Panc1 (cell line): ENCODE measurements at regions not wholly inside any gene's neighbourhood (a gene's known extent, or its start where the extent isn't known, plus 50 kb on each side); places are given as distances from the start of the nearest gene placed in this dataset.

Experiments
- ATAC-seq: fragments of 200-7000 bp; cut with Tn5 transposase; 2 replicates; pipeline ENCODE4 v1.9.1; 2020; ENCODE audit warnings: mild to moderate bottlenecking, moderate library complexity
- BruUV-seq: library from RNA; stranded (reverse); fragments of 400-500 nt; replicated peaks from 2 replicates; lab custom pipeline; 2021; lab: Mats Ljungman, UMichigan
- CTCF ChIA-PET: fragments of 300-600 bp; sonication (Branson Sonifier 250); formaldehyde crosslinking; loops from one replicate; lab custom pipeline; 2022; ENCODE audit warnings: antibody characterized with exemption; lab: Charles Lee
- POLR2A ChIA-PET: fragments of 300-600 bp; sonication (Branson Sonifier 250); formaldehyde crosslinking; loops from one replicate; lab custom pipeline; 2022; ENCODE audit warnings: antibody characterized with exemption; lab: Charles Lee
- DNase-seq: peaks from one replicate; pipeline ENCODE4 v3.0.0-alpha.2; 2010; ENCODE audit warnings: low read depth, low spot score
- H3K27ac ChIP-seq: 2 replicates; pipeline ENCODE4 v1.5.1; 2011; ENCODE audit warnings: mild to moderate bottlenecking, low read length, inconsistent platforms
- H3K27me3 ChIP-seq: fragments of 200-500 bp; sonication (Bioruptor generic); 2 replicates; pipeline ENCODE4 v1.6.0; 2014; ENCODE audit warnings: low read length, inconsistent platforms; ENCODE audit not compliant: control insufficient read depth, insufficient read depth
- H3K36me3 ChIP-seq: fragments of 200-500 bp; sonication (Bioruptor generic); 2 replicates; pipeline ENCODE4 v1.5.1; 2014; ENCODE audit warnings: inconsistent platforms, mild to moderate bottlenecking, low read length, moderate library complexity; ENCODE audit not compliant: control insufficient read depth, insufficient read depth
- H3K4me1 ChIP-seq: 2 replicates; pipeline ENCODE4 v1.5.1; 2011; ENCODE audit warnings: inconsistent platforms, mild to moderate bottlenecking, low read length, moderate library complexity; ENCODE audit not compliant: control insufficient read depth, insufficient read depth
- H3K4me3 ChIP-seq, 2 experiments: 2 replicates each; pipeline ENCODE4 v1.5.1; 2011 to 2012; ENCODE audit warnings: low read depth in 2 of 2, low read length in 2 of 2, mild to moderate bottlenecking in 2 of 2, inconsistent platforms in 1 of 2, moderate library complexity in 1 of 2
- H3K9me3 ChIP-seq: fragments of 200-500 bp; sonication (Bioruptor generic); 2 replicates; pipeline ENCODE4 v1.5.1; 2014; ENCODE audit warnings: low read depth, mild to moderate bottlenecking, inconsistent platforms, low read length, moderate library complexity; ENCODE audit not compliant: control insufficient read depth, insufficient read depth
- POLR2AphosphoS5 ChIP-seq: IDR thresholded peaks from 2 replicates; pipeline ENCODE4 v1.6.1; 2012; ENCODE audit warnings: mild to moderate bottlenecking, low read depth, low read length, moderate library complexity
- SIN3A ChIP-seq: IDR thresholded peaks from 2 replicates; pipeline ENCODE4 v1.6.1; 2012; ENCODE audit warnings: low read depth, mild to moderate bottlenecking, low read length, moderate library complexity, borderline replicate concordance; ENCODE audit not compliant: insufficient read depth
- TCF7L2 ChIP-seq: IDR thresholded peaks from 2 replicates; pipeline ENCODE4 v1.6.1; 2011; ENCODE audit warnings: mild to moderate bottlenecking, low read depth, low read length, inconsistent platforms
- in situ Hi-C: cut with HindIII; loops from 2 replicates; pipeline ENCODE4 v1.10.0; 2016; ENCODE audit warnings: low sequenced_read_pairs, low pct_unique_long_range_greater_than_20kb
- intact Hi-C: fragments of 100-400 bp; cut with micrococcal nuclease; formaldehyde crosslinking; loops from one replicate; pipeline ENCODE4 v1.10.0; 2022; ENCODE audit not compliant: unreplicated experiment
- TF ChIP-seq, protein P1 (sequence below), 2 experiments: IDR thresholded peaks; 2 replicates each; pipeline ENCODE4 v1.6.1; 2011 to 2012; ENCODE audit warnings: low read depth in 2 of 2, control low read depth in 1 of 2, low read length in 1 of 2, mild to moderate bottlenecking in 1 of 2, moderate library complexity in 1 of 2; ENCODE audit not compliant: insufficient read depth in 1 of 2
- TF ChIP-seq, protein P2 (sequence below): fragments of 450-650 bp; IDR thresholded peaks from 2 replicates; pipeline ENCODE4 v1.5.1; 2017; ENCODE audit warnings: mild to moderate bottlenecking

- Histone ChIP-seq H3K36me3 (no peaks in the 10 kb centered on the region), H3K4me3 (no peak overlapping the region), H3K4me1 (no peaks in the 10 kb centered on the region), H3K27me3 (no peaks in the 10 kb centered on the region), H3K27ac (no peak overlapping the region), H3K9me3 (no peaks in the 10 kb centered on the region)
- POLR2A ChIA-PET, result no interaction called here
- intact Hi-C loops (no loop called here), in situ Hi-C loops (no loop called here)
- no peak for ATAC-seq
- no peak for DNase-seq
- no TSS peak for BruUV-seq
- TF ChIP-seq, protein P1, sequence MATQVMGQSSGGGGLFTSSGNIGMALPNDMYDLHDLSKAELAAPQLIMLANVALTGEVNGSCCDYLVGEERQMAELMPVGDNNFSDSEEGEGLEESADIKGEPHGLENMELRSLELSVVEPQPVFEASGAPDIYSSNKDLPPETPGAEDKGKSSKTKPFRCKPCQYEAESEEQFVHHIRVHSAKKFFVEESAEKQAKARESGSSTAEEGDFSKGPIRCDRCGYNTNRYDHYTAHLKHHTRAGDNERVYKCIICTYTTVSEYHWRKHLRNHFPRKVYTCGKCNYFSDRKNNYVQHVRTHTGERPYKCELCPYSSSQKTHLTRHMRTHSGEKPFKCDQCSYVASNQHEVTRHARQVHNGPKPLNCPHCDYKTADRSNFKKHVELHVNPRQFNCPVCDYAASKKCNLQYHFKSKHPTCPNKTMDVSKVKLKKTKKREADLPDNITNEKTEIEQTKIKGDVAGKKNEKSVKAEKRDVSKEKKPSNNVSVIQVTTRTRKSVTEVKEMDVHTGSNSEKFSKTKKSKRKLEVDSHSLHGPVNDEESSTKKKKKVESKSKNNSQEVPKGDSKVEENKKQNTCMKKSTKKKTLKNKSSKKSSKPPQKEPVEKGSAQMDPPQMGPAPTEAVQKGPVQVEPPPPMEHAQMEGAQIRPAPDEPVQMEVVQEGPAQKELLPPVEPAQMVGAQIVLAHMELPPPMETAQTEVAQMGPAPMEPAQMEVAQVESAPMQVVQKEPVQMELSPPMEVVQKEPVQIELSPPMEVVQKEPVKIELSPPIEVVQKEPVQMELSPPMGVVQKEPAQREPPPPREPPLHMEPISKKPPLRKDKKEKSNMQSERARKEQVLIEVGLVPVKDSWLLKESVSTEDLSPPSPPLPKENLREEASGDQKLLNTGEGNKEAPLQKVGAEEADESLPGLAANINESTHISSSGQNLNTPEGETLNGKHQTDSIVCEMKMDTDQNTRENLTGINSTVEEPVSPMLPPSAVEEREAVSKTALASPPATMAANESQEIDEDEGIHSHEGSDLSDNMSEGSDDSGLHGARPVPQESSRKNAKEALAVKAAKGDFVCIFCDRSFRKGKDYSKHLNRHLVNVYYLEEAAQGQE (IDR thresholded peaks at IDR 0.05; ENCODE audit: insufficient read depth in 1 of 2, low read depth in 2 of 2, low read length in 1 of 2), result no peak
- TF ChIP-seq, protein P2, sequence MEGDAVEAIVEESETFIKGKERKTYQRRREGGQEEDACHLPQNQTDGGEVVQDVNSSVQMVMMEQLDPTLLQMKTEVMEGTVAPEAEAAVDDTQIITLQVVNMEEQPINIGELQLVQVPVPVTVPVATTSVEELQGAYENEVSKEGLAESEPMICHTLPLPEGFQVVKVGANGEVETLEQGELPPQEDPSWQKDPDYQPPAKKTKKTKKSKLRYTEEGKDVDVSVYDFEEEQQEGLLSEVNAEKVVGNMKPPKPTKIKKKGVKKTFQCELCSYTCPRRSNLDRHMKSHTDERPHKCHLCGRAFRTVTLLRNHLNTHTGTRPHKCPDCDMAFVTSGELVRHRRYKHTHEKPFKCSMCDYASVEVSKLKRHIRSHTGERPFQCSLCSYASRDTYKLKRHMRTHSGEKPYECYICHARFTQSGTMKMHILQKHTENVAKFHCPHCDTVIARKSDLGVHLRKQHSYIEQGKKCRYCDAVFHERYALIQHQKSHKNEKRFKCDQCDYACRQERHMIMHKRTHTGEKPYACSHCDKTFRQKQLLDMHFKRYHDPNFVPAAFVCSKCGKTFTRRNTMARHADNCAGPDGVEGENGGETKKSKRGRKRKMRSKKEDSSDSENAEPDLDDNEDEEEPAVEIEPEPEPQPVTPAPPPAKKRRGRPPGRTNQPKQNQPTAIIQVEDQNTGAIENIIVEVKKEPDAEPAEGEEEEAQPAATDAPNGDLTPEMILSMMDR, result no peak
- TF ChIP-seq SIN3A, result no peak
- CTCF ChIA-PET, result no interaction called here
These were observed 356.2 kb downstream of the AJAP1 start for GRCh38 chr1:5010656-5011055.

DNA sequence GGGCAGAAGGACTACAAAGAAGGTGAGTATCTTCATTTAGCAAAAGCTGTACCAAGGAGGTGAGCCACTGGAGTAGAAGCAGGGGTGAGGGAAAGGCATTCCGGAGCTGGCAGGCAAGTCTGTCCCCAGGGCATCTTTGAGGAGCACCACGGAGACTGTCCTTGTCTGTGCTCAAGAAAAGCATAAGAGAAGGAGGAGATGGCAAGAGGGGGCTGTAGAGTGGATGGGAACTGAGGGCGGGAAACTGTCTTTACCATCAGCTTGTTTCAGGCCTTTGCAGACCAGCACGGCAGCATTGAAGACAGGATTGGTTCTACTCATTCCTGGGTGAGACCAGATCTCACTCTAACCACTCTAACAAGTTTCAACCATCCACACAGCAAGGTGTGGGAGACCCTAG is 355.8 kb downstream of the AJAP1 start:
- Histone ChIP-seq H3K9me3 (no peaks in the 10 kb centered on the region), H3K27ac (no peak overlapping the region), H3K27me3 (no peaks in the 10 kb centered on the region), H3K4me3 (no peak overlapping the region), H3K4me1 (no peaks in the 10 kb centered on the region), H3K36me3 (no peaks in the 10 kb centered on the region)
- no peak for ATAC-seq
- TF ChIP-seq SIN3A (no peak), TCF7L2 (no peak), POLR2AphosphoS5 (no peak)
- TF ChIP-seq, protein P2, result no peak
- TF ChIP-seq, protein P1 (IDR thresholded peaks at IDR 0.05; ENCODE audit: insufficient read depth in 1 of 2, low read depth in 2 of 2, low read length in 1 of 2), result no peak
- DNase-seq, result no peak
- intact Hi-C loops, result no loop called here
- no TSS peak for BruUV-seq
- POLR2A ChIA-PET, result no interaction called here
- in situ Hi-C loops, result no loop called here
- CTCF ChIA-PET, result no interaction called here
